ENCODE measurements at regions not wholly inside any gene's neighbourhood (a gene's known extent, or its start where the extent isn't known, plus 50 kb on each side); places are given as distances from the start of the nearest gene placed in this dataset.
"Not testable (repeated sequence)": the region's sequence is repeated elsewhere in the genome, so short reads cannot be mapped to it uniquely, and the experiment has no call there.

- no peak for DNase-seq (ENCODE audit: low spot score)
These were observed 96.2 kb upstream of the CPM start for GRCh38 chr12:69028941-69029729.

GRCh38 chr12:69030321-69030720, 97.3 kb upstream of the CPM start:
- no peak for DNase-seq (ENCODE audit: low spot score)

GRCh38 chr12:69036533-69036932, 103.6 kb upstream of the CPM start:
- DNase-seq (ENCODE audit: low spot score): no peak

DNA sequence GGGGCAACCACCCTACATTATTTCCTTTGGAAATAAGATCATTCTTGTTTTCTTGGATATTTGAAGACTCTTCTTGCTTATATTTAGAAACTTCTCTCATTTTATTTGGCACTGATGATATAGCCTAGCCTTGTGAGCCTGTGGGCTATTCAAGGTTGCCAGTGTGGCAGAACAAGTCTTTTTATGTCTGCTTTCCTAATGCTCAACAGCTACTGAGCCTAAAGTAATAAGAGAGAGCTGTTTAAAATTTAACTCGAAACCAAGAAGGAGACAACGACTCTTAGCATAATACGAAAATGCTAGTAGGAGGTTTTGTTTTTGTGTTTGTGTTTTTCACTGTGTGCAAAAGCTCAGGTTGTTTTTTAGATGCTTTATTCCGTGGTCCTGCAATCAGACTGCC, 104.0 kb upstream of the CPM start:
- DNase-seq (ENCODE audit: low spot score): no peak

DNA sequence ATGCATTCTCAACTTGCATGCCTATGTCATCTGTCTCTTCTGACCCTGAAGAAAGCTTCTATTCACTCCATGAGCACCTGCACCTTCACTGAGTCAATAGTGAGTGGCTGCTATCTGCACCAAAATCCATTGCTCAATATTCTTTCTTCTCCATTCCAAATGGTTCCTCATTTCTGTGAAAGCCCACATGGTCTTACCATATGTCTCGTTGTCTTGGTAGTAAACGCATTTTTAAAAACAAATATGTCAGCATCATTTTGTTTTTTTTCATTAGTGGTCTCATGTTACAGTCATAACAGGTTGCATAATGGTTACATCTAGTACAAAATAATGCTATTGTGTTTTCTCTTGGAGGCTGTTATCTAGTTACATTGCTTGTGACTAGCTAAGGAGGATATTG, 106.9 kb upstream of the CPM start:
- no peak for DNase-seq (ENCODE audit: low spot score)

DNA sequence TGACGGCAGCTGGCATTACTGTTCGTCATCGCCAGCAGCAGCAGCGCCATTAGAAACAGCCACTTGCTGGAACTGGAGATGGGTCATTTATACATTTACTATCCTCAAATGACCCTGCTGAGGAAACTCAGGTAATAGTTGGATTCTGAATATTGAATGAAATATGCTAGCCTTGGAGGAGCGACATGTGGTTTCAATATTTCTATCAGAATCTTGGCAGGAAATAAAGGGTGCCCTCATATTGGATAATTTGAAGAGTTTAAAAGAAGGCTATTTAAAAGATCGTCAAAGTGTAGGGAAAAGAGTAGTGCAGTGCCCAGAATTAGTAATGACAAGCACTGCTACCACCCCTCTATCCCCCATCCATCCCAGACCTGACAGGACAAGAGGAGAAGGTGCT, 109.6 kb upstream of the CPM start:
- DNase-seq (ENCODE audit: low spot score): no peak

- no peak for DNase-seq (ENCODE audit: low spot score)
These were observed 110.0 kb upstream of the CPM start for GRCh38 chr12:69042970-69043369.

GRCh38 chr12:69044887-69045286, 111.9 kb upstream of the CPM start:
- no peak for DNase-seq (ENCODE audit: low spot score)

- no peak for DNase-seq (ENCODE audit: low spot score)
These were observed 112.5 kb upstream of the CPM start for GRCh38 chr12:69045430-69045829.

- DNase-seq (ENCODE audit: low spot score): no peak
These were observed 113.4 kb upstream of the CPM start for GRCh38 chr12:69046363-69046762.

DNA sequence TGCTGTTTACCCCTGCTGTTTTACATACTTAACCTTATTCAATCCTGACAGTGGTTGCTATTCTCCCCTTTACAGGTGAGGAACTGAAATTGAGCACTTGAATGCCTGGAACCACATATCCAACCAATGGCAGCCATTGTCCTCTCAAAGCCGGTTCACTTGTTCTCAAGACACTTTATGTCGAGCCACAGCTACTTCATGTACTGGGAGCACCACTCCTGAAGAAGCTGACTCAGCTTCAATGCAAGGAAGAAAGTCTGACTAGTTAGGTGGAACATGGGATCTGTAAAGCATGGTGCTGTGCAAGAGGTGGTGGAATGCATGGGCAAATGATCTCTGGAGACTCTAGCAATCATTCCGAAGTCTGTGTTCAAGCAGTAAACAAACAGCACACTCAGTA, 113.9 kb upstream of the CPM start:
- DNase-seq (ENCODE audit: low spot score): no peak

GRCh38 chr12:69047990-69048389, 115.0 kb upstream of the CPM start:
- DNase-seq (ENCODE audit: low spot score): no peak

GRCh38 chr12:69049855-69050254, 116.9 kb upstream of the CPM start:
- not testable (repeated sequence) for DNase-seq (ENCODE audit: low spot score)

- no peak for DNase-seq (ENCODE audit: low spot score)
These were observed 119.8 kb upstream of the CPM start for GRCh38 chr12:69052613-69053408.

- DNase-seq (ENCODE audit: low spot score): no peak
These were observed 121.5 kb upstream of the CPM start for GRCh38 chr12:69054343-69055056.

GRCh38 chr12:69055280-69055679, 122.3 kb upstream of the CPM start:
- DNase-seq (ENCODE audit: low spot score): no peak

- DNase-seq (ENCODE audit: low spot score): no peak
These were observed 122.7 kb upstream of the CPM start for GRCh38 chr12:69055706-69056105.

GRCh38 chr12:69056743-69057515, 124.0 kb upstream of the CPM start:
- DNase-seq (ENCODE audit: low spot score): no peak

GRCh38 chr12:69057742-69058141, 124.8 kb upstream of the CPM start:
- DNase-seq (ENCODE audit: low spot score): no peak

DNA sequence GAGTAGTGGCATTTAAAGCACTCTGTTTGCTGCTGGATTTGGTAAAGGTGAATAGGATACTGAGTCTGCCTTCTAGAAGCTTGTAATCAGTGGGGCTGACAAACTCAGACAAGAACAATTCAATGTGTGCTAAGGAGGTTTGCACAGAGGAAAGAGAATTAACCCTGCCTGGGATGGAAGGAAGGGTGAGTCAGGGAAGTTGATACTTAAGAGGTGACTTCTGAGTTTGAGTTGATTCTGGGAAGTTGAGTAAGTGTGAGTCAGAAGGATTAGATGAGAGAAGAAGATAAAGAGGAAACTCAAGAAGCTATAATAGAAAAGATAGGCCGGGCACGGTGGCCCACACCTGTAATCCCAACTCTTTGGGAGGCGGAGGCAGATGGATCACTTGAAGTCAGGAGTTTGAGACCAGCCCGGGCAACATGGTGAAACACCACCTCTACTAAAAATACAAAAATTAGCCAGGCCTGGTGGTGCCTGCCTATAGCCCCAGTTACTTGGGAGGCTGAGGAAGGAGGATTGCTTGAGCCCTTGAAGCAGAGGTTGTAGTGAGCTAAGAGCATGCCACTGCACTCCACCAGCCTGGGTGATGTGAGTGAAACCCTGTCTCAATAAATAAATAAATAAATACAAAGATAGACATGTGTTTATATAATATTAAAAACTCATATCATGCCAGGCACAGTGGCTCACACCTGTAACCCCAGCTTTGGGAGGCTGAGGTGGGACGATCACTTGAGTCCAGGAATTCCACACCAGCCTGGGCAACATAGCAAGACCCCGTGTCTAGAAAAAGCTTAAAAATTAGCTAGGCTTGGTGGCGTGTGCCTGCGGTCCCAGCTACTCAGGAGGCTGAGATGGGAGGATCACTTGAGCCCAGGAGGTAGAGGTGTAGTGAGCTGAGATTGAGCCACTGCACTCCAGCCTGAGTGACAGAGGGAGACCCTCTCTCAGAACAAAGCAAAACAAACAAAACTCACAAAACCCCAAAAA, 126.8 kb upstream of the CPM start:
- DNase-seq (ENCODE audit: low spot score): no peak

- DNase-seq (ENCODE audit: low spot score): no peak
These were observed 128.6 kb upstream of the CPM start for GRCh38 chr12:69061574-69061973.

All from germinal center (tissue), 1 donor.